GM18502 (cell line): ENCODE measurements at regions not wholly inside any gene's neighbourhood (a gene's known extent, or its start where the extent isn't known, plus 50 kb on each side); places are given as distances from the start of the nearest gene placed in this dataset.

ENCODE experiments used
- ATAC-seq: cut with Tn5 transposase; IDR thresholded peaks from one replicate; pipeline ENCODE4 v1.9.1; 2021; ENCODE audit warnings: mild to moderate bottlenecking; ENCODE audit not compliant: unreplicated experiment, poor library complexity

- no peak for ATAC-seq
These were observed 156.8 kb upstream of the LYZL1 start for GRCh38 chr10:29131952-29132547.

- ATAC-seq, result no peak
These were observed 156.2 kb upstream of the LYZL1 start for GRCh38 chr10:29132551-29133111.

GRCh38 chr10:29135337-29135736, 153.5 kb upstream of the LYZL1 start:
- no peak for ATAC-seq

- no peak for ATAC-seq
These were observed 152.5 kb upstream of the LYZL1 start for GRCh38 chr10:29136411-29136810.

- no peak for ATAC-seq
These were observed 148.7 kb upstream of the LYZL1 start for GRCh38 chr10:29140151-29140550.

- ATAC-seq, result no peak
These were observed 147.9 kb upstream of the LYZL1 start for GRCh38 chr10:29140991-29141390.

- ATAC-seq, result no peak
These were observed 147.1 kb upstream of the LYZL1 start for GRCh38 chr10:29141761-29142160.

GRCh38 chr10:29142516-29143314, 146.2 kb upstream of the LYZL1 start:
- no peak for ATAC-seq

- no peak for ATAC-seq
These were observed 144.7 kb upstream of the LYZL1 start for GRCh38 chr10:29144126-29144525.

- ATAC-seq, result no peak
These were observed 142.4 kb upstream of the LYZL1 start for GRCh38 chr10:29146311-29147100.

GRCh38 chr10:29150010-29150409, 138.9 kb upstream of the LYZL1 start:
- no peak for ATAC-seq

GRCh38 chr10:29151005-29151404, 137.9 kb upstream of the LYZL1 start:
- ATAC-seq, result no peak

- no peak for ATAC-seq
These were observed 131.5 kb upstream of the LYZL1 start for GRCh38 chr10:29157321-29157720.

GRCh38 chr10:29158066-29158465, 130.8 kb upstream of the LYZL1 start:
- ATAC-seq, result no peak

- no peak for ATAC-seq
These were observed 128.7 kb upstream of the LYZL1 start for GRCh38 chr10:29160150-29160617.

- ATAC-seq, result no peak
These were observed 125.1 kb upstream of the LYZL1 start for GRCh38 chr10:29163746-29164145.

GRCh38 chr10:29166713-29167112, 122.2 kb upstream of the LYZL1 start:
- ATAC-seq, result no peak

- ATAC-seq, result no peak
These were observed 119.8 kb upstream of the LYZL1 start for GRCh38 chr10:29169021-29169420.

- ATAC-seq, result no peak
These were observed 117.2 kb upstream of the LYZL1 start for GRCh38 chr10:29171717-29172116.

- ATAC-seq, result no peak
These were observed 114.5 kb upstream of the LYZL1 start for GRCh38 chr10:29174389-29174788.
